ENCODE measurements at regions not wholly inside any gene's neighbourhood (a gene's known extent, or its start where the extent isn't known, plus 50 kb on each side); places are given as distances from the start of the nearest gene placed in this dataset.

- no peak for DNase-seq
Measured at GRCh38 chr7:49386792-49387191, 386.6 kb upstream of the VWC2 start.

- DNase-seq: no peak
Measured at GRCh38 chr7:49389871-49390479, 383.5 kb upstream of the VWC2 start.

GRCh38 chr7:49396229-49396628, 377.2 kb upstream of the VWC2 start:
- no peak for DNase-seq

- no peak for DNase-seq
Measured at GRCh38 chr7:49397750-49398149, 375.7 kb upstream of the VWC2 start.

- no peak for DNase-seq
Measured at GRCh38 chr7:49398236-49398635, 375.2 kb upstream of the VWC2 start.

- DNase-seq: no peak
Measured at GRCh38 chr7:49398746-49399145, 374.7 kb upstream of the VWC2 start.

GRCh38 chr7:49400891-49401550, 372.4 kb upstream of the VWC2 start:
- DNase-seq: no peak

GRCh38 chr7:49403844-49404243, 369.6 kb upstream of the VWC2 start:
- no peak for DNase-seq

GRCh38 chr7:49407205-49407604, 366.2 kb upstream of the VWC2 start:
- DNase-seq: no peak

- DNase-seq: no peak
Measured at GRCh38 chr7:49417034-49417433, 356.4 kb upstream of the VWC2 start.

- DNase-seq: no peak
Measured at GRCh38 chr7:49418963-49419362, 354.5 kb upstream of the VWC2 start.

- DNase-seq: no peak
Measured at GRCh38 chr7:49422564-49422963, 350.9 kb upstream of the VWC2 start.

GRCh38 chr7:49424109-49424508, 349.3 kb upstream of the VWC2 start:
- DNase-seq: no peak

GRCh38 chr7:49425277-49425818, 348.1 kb upstream of the VWC2 start:
- DNase-seq: no peak

- no peak for DNase-seq
Measured at GRCh38 chr7:49432254-49432653, 341.2 kb upstream of the VWC2 start.

GRCh38 chr7:49433794-49434193, 339.6 kb upstream of the VWC2 start:
- DNase-seq: no peak

- DNase-seq: no peak
Measured at GRCh38 chr7:49434846-49435245, 338.6 kb upstream of the VWC2 start.

GRCh38 chr7:49438281-49438680, 335.2 kb upstream of the VWC2 start:
- no peak for DNase-seq

- DNase-seq: no peak
Measured at GRCh38 chr7:49443515-49443914, 329.9 kb upstream of the VWC2 start.

- no peak for DNase-seq
Measured at GRCh38 chr7:49453486-49453885, 320.0 kb upstream of the VWC2 start.

- no peak for DNase-seq
Measured at GRCh38 chr7:49479441-49479840, 294.0 kb upstream of the VWC2 start.

GRCh38 chr7:49479936-49480544, 293.4 kb upstream of the VWC2 start:
- DNase-seq: no peak

GRCh38 chr7:49481075-49481474, 292.4 kb upstream of the VWC2 start:
- no peak for DNase-seq

- DNase-seq: no peak
Measured at GRCh38 chr7:49483142-49483541, 290.3 kb upstream of the VWC2 start.
